HL-60 (cell line): ENCODE measurements at regions not wholly inside any gene's neighbourhood (a gene's known extent, or its start where the extent isn't known, plus 50 kb on each side); places are given as distances from the start of the nearest gene placed in this dataset.

ENCODE experiments used
- DNase-seq, 2 experiments: peaks; one replicate each; pipeline ENCODE4 v3.0.0-alpha.2; 2010 to 2020; ENCODE audit warnings: low read depth in 1 of 2, low spot score in 1 of 2
- H3K27ac ChIP-seq: fragments of 250-450 bp; sonication (Bioruptor Pico); replicated peaks from 2 replicates; pipeline ENCODE4 v1.5.1; 2020; ENCODE audit warnings: mild to moderate bottlenecking, moderate library complexity
- H3K27me3 ChIP-seq: fragments of 250-450 bp; sonication (Bioruptor Pico); 2 replicates; pipeline ENCODE4 v1.5.1; 2021; ENCODE audit warnings: mild to moderate bottlenecking, moderate library complexity; ENCODE audit not compliant: insufficient read depth, poor library complexity, severe bottlenecking
- H3K4me3 ChIP-seq: replicated peaks from 2 replicates; pipeline ENCODE4 v1.5.1; 2011; ENCODE audit warnings: mild to moderate bottlenecking, control low read depth, low read length; ENCODE audit not compliant: insufficient read depth
- CTCF ChIP-seq: IDR thresholded peaks from one replicate; pipeline ENCODE4 v1.5.1; 2011; ENCODE audit warnings: low read length, control low read depth, inconsistent platforms; ENCODE audit not compliant: insufficient read depth
- GABPA ChIP-seq: IDR thresholded peaks from 2 replicates; pipeline ENCODE4 v1.6.1; 2012; ENCODE audit warnings: low read depth
- POLR2AphosphoS5 ChIP-seq: IDR thresholded peaks from 2 replicates; pipeline ENCODE4 v1.6.1; 2012; ENCODE audit warnings: low read depth
- SPI1 ChIP-seq: IDR thresholded peaks from 2 replicates; pipeline ENCODE4 v1.6.1; 2012; ENCODE audit warnings: low read depth, mild to moderate bottlenecking, borderline replicate concordance
- TF ChIP-seq, protein P1 (sequence below): IDR thresholded peaks from 2 replicates; pipeline ENCODE4 v1.6.1; 2012; ENCODE audit warnings: low read depth; ENCODE audit not compliant: insufficient replicate concordance

- Histone ChIP-seq H3K27ac (no peak overlapping the region), H3K27me3 (no peaks in the 10 kb centered on the region), H3K4me3 (no peak overlapping the region)
- TF ChIP-seq POLR2AphosphoS5 (no peak), CTCF (no peak), SPI1 (no peak), GABPA (no peak)
- TF ChIP-seq, protein P1, sequence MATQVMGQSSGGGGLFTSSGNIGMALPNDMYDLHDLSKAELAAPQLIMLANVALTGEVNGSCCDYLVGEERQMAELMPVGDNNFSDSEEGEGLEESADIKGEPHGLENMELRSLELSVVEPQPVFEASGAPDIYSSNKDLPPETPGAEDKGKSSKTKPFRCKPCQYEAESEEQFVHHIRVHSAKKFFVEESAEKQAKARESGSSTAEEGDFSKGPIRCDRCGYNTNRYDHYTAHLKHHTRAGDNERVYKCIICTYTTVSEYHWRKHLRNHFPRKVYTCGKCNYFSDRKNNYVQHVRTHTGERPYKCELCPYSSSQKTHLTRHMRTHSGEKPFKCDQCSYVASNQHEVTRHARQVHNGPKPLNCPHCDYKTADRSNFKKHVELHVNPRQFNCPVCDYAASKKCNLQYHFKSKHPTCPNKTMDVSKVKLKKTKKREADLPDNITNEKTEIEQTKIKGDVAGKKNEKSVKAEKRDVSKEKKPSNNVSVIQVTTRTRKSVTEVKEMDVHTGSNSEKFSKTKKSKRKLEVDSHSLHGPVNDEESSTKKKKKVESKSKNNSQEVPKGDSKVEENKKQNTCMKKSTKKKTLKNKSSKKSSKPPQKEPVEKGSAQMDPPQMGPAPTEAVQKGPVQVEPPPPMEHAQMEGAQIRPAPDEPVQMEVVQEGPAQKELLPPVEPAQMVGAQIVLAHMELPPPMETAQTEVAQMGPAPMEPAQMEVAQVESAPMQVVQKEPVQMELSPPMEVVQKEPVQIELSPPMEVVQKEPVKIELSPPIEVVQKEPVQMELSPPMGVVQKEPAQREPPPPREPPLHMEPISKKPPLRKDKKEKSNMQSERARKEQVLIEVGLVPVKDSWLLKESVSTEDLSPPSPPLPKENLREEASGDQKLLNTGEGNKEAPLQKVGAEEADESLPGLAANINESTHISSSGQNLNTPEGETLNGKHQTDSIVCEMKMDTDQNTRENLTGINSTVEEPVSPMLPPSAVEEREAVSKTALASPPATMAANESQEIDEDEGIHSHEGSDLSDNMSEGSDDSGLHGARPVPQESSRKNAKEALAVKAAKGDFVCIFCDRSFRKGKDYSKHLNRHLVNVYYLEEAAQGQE, result no peak
- no peak for DNase-seq
Observed at GRCh38 chr2:236805800-236806531, 236.3 kb downstream of the ACKR3 start.

DNA sequence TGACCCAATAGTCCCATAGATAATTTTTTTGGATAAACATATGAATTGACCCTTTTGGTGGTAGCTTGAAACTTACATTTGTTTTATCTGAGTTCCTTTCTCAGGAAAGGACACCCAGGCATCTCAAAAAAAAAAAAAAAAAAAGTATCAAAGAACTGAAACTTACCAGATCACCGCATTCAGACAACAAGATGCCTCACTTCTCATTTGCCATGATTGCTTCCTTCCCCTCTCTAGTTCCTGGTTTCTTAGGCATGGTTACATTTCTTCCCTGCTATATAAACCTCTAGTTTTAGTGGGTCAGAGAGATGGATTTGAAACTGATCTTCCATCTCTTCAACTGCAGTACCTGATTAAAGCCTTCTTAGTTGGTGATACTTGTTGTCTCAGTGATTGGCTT lies 240.1 kb downstream of the ACKR3 start:
- no peak overlapping the region for H3K27ac ChIP-seq
- no peak overlapping the region for H3K4me3 ChIP-seq
- no peaks in the 10 kb centered on the region for H3K27me3 ChIP-seq
- DNase-seq, result peak in 1 of 2 experiments; percentile 16
- TF ChIP-seq GABPA (no peak), POLR2AphosphoS5 (no peak), CTCF (no peak), SPI1 (no peak)
- TF ChIP-seq, protein P1, result no peak

GRCh38 chr2:236811062-236811656 lies 241.5 kb downstream of the ACKR3 start:
- H3K27me3 ChIP-seq, result no peaks in the 10 kb centered on the region
- TF ChIP-seq SPI1, result no peak
- TF ChIP-seq, protein P1, result no peak
- no peak for TF ChIP-seq POLR2AphosphoS5
- no peak for TF ChIP-seq CTCF

More at GRCh38 chr2:236811062-236811656, 241.5 kb downstream of the ACKR3 start:
- DNase-seq, result no peak
- H3K27ac ChIP-seq, result no peak overlapping the region
- no peak overlapping the region for H3K4me3 ChIP-seq
